CD4-positive, alpha-beta memory T cell (primary cell): ENCODE measurements at regions not wholly inside any gene's neighbourhood (a gene's known extent, or its start where the extent isn't known, plus 50 kb on each side); places are given as distances from the start of the nearest gene placed in this dataset.

Experiments used
- CTCF ChIA-PET: fragments of 350-600 bp; sonication (Branson Sonifier 250); formaldehyde crosslinking; loops from one replicate; lab custom pipeline; 2021; ENCODE audit warnings: inconsistent platforms; ENCODE audit not compliant: partially characterized antibody; lab: Charles Lee
- POLR2A ChIA-PET: fragments of 350-600 bp; sonication (Branson Sonifier 250); formaldehyde crosslinking; loops from one replicate; lab custom pipeline; 2021; ENCODE audit not compliant: partially characterized antibody; lab: Charles Lee
- DNase-seq, 5 donors: peaks; one replicate each; pipeline versions ENCODE4 v3.0.0 to v3.0.0-alpha.2; 2020 to 2022; ENCODE audit warnings: mixed read lengths in 1 of 5
- H3K27ac ChIP-seq: one replicate; pipeline ENCODE4 v1.7.0; 2013; ENCODE audit warnings: low read depth, low read length
- H3K27me3 ChIP-seq: 2 replicates; pipeline ENCODE4 v1.7.0; 2013; ENCODE audit warnings: mild to moderate bottlenecking, low read length, moderate library complexity; ENCODE audit not compliant: insufficient read depth
- H3K36me3 ChIP-seq: 2 replicates; pipeline ENCODE4 v1.7.0; 2013; ENCODE audit warnings: mild to moderate bottlenecking, low read length, moderate library complexity; ENCODE audit not compliant: insufficient read depth
- H3K4me1 ChIP-seq: 2 replicates; pipeline ENCODE4 v1.7.0; 2013; ENCODE audit warnings: mild to moderate bottlenecking, low read length, moderate library complexity; ENCODE audit not compliant: insufficient read depth
- H3K4me3 ChIP-seq, 2 donors: one replicate each; pipeline ENCODE4 v1.7.0; 2013; ENCODE audit warnings: low read length in 2 of 2, mild to moderate bottlenecking in 1 of 2
- H3K9me3 ChIP-seq, 2 donors: one replicate each; pipeline ENCODE4 v1.7.0; 2013; ENCODE audit warnings: low read length in 2 of 2, control low read depth in 1 of 2; ENCODE audit not compliant: control insufficient read depth in 1 of 2
- H3K27ac Mint-ChIP-seq, 7 donors: one replicate each; pipeline ENCODE4 v1.8.0; 2020 to 2021; ENCODE audit warnings: mixed read lengths in 7 of 7, mild to moderate bottlenecking in 6 of 7, inconsistent platforms in 3 of 7, moderate library complexity in 3 of 7
- H3K27me3 Mint-ChIP-seq, 2 donors: one replicate each; pipeline ENCODE4 v1.8.0; 2020 to 2021; ENCODE audit warnings: mixed read lengths in 2 of 2
- H3K36me3 Mint-ChIP-seq, 2 donors: one replicate each; pipeline ENCODE4 v1.8.0; 2020 to 2021; ENCODE audit warnings: mixed read lengths in 2 of 2, inconsistent platforms in 1 of 2, mild to moderate bottlenecking in 1 of 2
- H3K4me1 Mint-ChIP-seq, 4 donors: one replicate each; pipeline ENCODE4 v1.8.0; 2020 to 2021; ENCODE audit warnings: mixed read lengths in 4 of 4, mild to moderate bottlenecking in 1 of 4
- H3K4me3 Mint-ChIP-seq, 8 donors: one replicate each; pipeline ENCODE4 v1.8.0; 2020 to 2021; ENCODE audit warnings: mixed read lengths in 8 of 8, mild to moderate bottlenecking in 7 of 8, moderate library complexity in 6 of 8, inconsistent platforms in 3 of 8
- H3K9me3 Mint-ChIP-seq, 8 donors: one replicate each; pipeline ENCODE4 v1.8.0; 2020 to 2021; ENCODE audit warnings: mixed read lengths in 8 of 8, mild to moderate bottlenecking in 5 of 8, inconsistent platforms in 3 of 8, moderate library complexity in 1 of 8
- intact Hi-C: fragments of 100-400 bp; cut with micrococcal nuclease; formaldehyde crosslinking; loops from one replicate; pipeline ENCODE4 v1.15.1; 2023

GRCh38 chr10:9188022-9188810, 1133.7 kb downstream of the GATA3 start:
- POLR2A ChIA-PET: no interaction called here
- Mint-ChIP-seq H3K27ac (no peak overlapping the region), H3K27me3 (peaks cover 3 to 12% of the 10 kb centered on the region in 2 donors), H3K4me1 (no peaks in the 10 kb centered on the region), H3K9me3 (no peaks in the 10 kb centered on the region), H3K36me3 (no peaks in the 10 kb centered on the region), H3K4me3 (no peak overlapping the region)
- no peaks in the 10 kb centered on the region for H3K4me1 ChIP-seq
- H3K9me3 ChIP-seq: no peaks in the 10 kb centered on the region
- CTCF ChIA-PET: no interaction called here
- no peak overlapping the region for H3K4me3 ChIP-seq
- peaks cover 2% of the 10 kb centered on the region for H3K27me3 ChIP-seq
- no peak overlapping the region for H3K27ac ChIP-seq
- intact Hi-C loops: no loop called here
- no peak for DNase-seq
- H3K36me3 ChIP-seq: no peaks in the 10 kb centered on the region

GRCh38 chr10:9189448-9189847, 1135.0 kb downstream of the GATA3 start:
- Histone ChIP-seq H3K4me1 (no peaks in the 10 kb centered on the region), H3K27ac (no peak overlapping the region), H3K4me3 (no peak overlapping the region), H3K9me3 (no peaks in the 10 kb centered on the region), H3K27me3 (peaks cover 2% of the 10 kb centered on the region), H3K36me3 (no peaks in the 10 kb centered on the region)
- POLR2A ChIA-PET: no interaction called here
- CTCF ChIA-PET: no interaction called here
- intact Hi-C loops: no loop called here
- no peaks in the 10 kb centered on the region for H3K9me3 Mint-ChIP-seq
- no peak overlapping the region for H3K27ac Mint-ChIP-seq
- H3K4me1 Mint-ChIP-seq: no peaks in the 10 kb centered on the region
- H3K4me3 Mint-ChIP-seq: no peak overlapping the region
- peaks cover 3 to 8% of the 10 kb centered on the region in 2 donors for H3K27me3 Mint-ChIP-seq
- no peak for DNase-seq
- no peaks in the 10 kb centered on the region for H3K36me3 Mint-ChIP-seq

- H3K4me1 ChIP-seq: no peaks in the 10 kb centered on the region
- ChIA-PET CTCF (interaction anchor here (2.4 kb wide), 1 partner anchor 16 kb away, joined by 13 read pairs; no protein-coding TSS in a partner anchor), POLR2A (no interaction called here)
- Mint-ChIP-seq H3K27ac (no peak overlapping the region), H3K4me1 (no peaks in the 10 kb centered on the region), H3K36me3 (no peaks in the 10 kb centered on the region), H3K4me3 (no peak overlapping the region), H3K9me3 (no peaks in the 10 kb centered on the region), H3K27me3 (peaks cover 9% of the 10 kb centered on the region in 2 donors)
- DNase-seq: no peak
- no peak overlapping the region for H3K4me3 ChIP-seq
- no peaks in the 10 kb centered on the region for H3K36me3 ChIP-seq
- no peaks in the 10 kb centered on the region for H3K27me3 ChIP-seq
- no peaks in the 10 kb centered on the region for H3K9me3 ChIP-seq
- H3K27ac ChIP-seq: no peak overlapping the region
- intact Hi-C loops: no loop called here
These were observed 1138.6 kb downstream of the GATA3 start for GRCh38 chr10:9193120-9193519.

GRCh38 chr10:9195385-9195784, 1140.9 kb downstream of the GATA3 start:
- ChIA-PET POLR2A (no interaction called here), CTCF (interaction anchor here (2.4 kb wide), 1 partner anchor 13 kb away, joined by 13 read pairs; no protein-coding TSS in a partner anchor)
- Histone ChIP-seq H3K9me3 (no peaks in the 10 kb centered on the region), H3K4me1 (no peaks in the 10 kb centered on the region), H3K4me3 (no peak overlapping the region), H3K27ac (no peak overlapping the region), H3K36me3 (no peaks in the 10 kb centered on the region), H3K27me3 (no peaks in the 10 kb centered on the region)
- Mint-ChIP-seq H3K27me3 (peaks cover 9 to 10% of the 10 kb centered on the region in 2 donors), H3K9me3 (no peaks in the 10 kb centered on the region), H3K36me3 (no peaks in the 10 kb centered on the region), H3K4me1 (no peaks in the 10 kb centered on the region), H3K4me3 (no peak overlapping the region), H3K27ac (no peak overlapping the region)
- intact Hi-C loops: no loop called here
- DNase-seq: no peak

DNA sequence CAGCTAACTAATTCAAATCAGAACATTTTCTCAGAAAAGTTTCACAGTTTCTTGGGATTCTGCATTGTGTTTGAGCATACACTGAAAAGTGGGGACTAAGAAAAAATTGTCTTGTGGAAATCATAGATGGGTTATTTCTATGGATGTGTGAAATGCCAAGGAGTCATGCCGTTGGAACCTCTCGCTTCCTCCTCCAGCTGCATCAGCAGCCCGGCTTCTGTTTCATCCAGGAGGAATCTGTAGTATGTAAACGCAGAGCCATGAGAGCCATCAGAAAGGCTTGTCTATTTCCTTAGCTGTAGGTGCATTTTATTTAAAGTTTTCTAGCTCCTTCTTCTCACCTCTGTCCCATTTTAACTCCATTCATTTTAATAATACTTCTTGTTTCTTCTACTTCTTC, 1144.1 kb downstream of the GATA3 start:
- Histone ChIP-seq H3K36me3 (no peaks in the 10 kb centered on the region), H3K4me3 (no peak overlapping the region), H3K4me1 (no peaks in the 10 kb centered on the region), H3K27ac (no peak overlapping the region), H3K27me3 (no peaks in the 10 kb centered on the region), H3K9me3 (no peaks in the 10 kb centered on the region)
- Mint-ChIP-seq H3K9me3 (no peaks in the 10 kb centered on the region), H3K27me3 (peaks cover 8 to 9% of the 10 kb centered on the region in 2 donors), H3K4me1 (no peaks in the 10 kb centered on the region), H3K4me3 (no peak overlapping the region), H3K36me3 (no peaks in the 10 kb centered on the region), H3K27ac (no peak overlapping the region)
- intact Hi-C loops: no loop called here
- CTCF ChIA-PET: interaction anchor here (0.9 kb wide), 1 partner anchor 10 kb away, joined by 3 read pairs; no protein-coding TSS in a partner anchor
- POLR2A ChIA-PET: no interaction called here
- DNase-seq: no peak

- peaks cover 1 to 5% of the 10 kb centered on the region in 2 donors for H3K27me3 Mint-ChIP-seq
- H3K4me3 Mint-ChIP-seq: no peak overlapping the region
- H3K4me3 ChIP-seq: no peak overlapping the region
- H3K36me3 ChIP-seq: no peaks in the 10 kb centered on the region
- POLR2A ChIA-PET: no interaction called here
- H3K27ac Mint-ChIP-seq: no peak overlapping the region
- no peaks in the 10 kb centered on the region for H3K36me3 Mint-ChIP-seq
- H3K27me3 ChIP-seq: no peaks in the 10 kb centered on the region
- CTCF ChIA-PET: interaction anchor here (1.5 kb wide), 1 partner anchor 1331 kb away, joined by 5 read pairs; no protein-coding TSS in a partner anchor
- H3K4me1 ChIP-seq: peaks cover 3% of the 10 kb centered on the region
- H3K9me3 Mint-ChIP-seq: no peaks in the 10 kb centered on the region
- intact Hi-C loops: loop anchor here (5.0 to 10.0 kb wide), 3 partner anchors 111 to 1448 kb away; no protein-coding TSS in a partner anchor
- DNase-seq: no peak
- H3K27ac ChIP-seq: no peak overlapping the region
- H3K9me3 ChIP-seq: no peaks in the 10 kb centered on the region
- H3K4me1 Mint-ChIP-seq: no peaks in the 10 kb centered on the region
These were observed 1151.1 kb downstream of the GATA3 start for GRCh38 chr10:9205558-9205957.

DNA sequence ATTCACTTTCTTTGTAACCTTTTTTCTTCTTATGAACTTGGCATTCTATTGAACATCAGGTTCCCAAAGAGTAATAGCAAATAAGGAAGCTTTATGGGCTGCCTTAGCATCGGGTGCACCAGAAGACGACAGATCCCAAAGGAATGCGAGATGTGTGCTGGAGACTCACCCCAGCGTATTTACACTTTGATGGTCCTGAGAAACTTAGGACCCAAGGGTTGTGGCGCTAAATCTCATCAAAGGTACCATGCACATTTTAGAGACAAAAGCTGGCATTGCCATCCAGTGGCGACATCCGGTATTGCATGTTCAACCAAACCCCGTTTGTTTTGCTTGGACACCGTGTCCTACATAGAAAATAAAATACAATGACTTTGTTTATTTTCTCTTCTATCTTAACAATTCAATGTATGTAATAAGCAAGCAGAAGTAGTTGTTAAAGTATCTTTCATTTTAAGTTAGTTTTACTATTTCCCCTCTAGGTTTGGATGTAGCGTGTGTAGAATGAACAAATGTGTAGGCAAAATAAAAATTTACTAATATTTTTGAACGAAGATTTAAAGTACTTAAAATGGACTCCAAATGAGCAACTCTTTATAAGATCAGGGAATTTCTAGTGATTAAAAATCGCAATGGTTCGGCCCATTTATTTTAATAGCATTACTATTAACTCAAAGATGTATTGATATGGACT, 1154.8 kb downstream of the GATA3 start:
- H3K27ac Mint-ChIP-seq: no peak overlapping the region
- no peaks in the 10 kb centered on the region for H3K4me1 Mint-ChIP-seq
- intact Hi-C loops: loop anchor here (1.0 to 10.0 kb wide), 6 partner anchors 114 to 1452 kb away; no protein-coding TSS in a partner anchor
- no peaks in the 10 kb centered on the region for H3K27me3 ChIP-seq
- ChIA-PET CTCF (interaction anchor here (0.5 to 3.3 kb wide), 18 partner anchors 11 to 1684 kb away, joined by 3 to 16 read pairs (median 4); no protein-coding TSS in a partner anchor), POLR2A (interaction anchor here (0.7 to 1.8 kb wide), 2 partner anchors 113 to 736 kb away, joined by 3 to 5 read pairs; no protein-coding TSS in a partner anchor)
- peak overlapping the region in 2 of 8 donors; percentile 25 to 58 for H3K4me3 Mint-ChIP-seq
- H3K27me3 Mint-ChIP-seq: peaks cover 3 to 6% of the 10 kb centered on the region in 2 donors
- H3K36me3 ChIP-seq: no peaks in the 10 kb centered on the region
- no peaks in the 10 kb centered on the region for H3K9me3 ChIP-seq
- no peak overlapping the region for H3K27ac ChIP-seq
- no peaks in the 10 kb centered on the region for H3K9me3 Mint-ChIP-seq
- peaks cover 3% of the 10 kb centered on the region for H3K4me1 ChIP-seq
- peak; percentile 50 to 66 (median 60) for DNase-seq
- H3K4me3 ChIP-seq: no peak overlapping the region
- H3K36me3 Mint-ChIP-seq: no peaks in the 10 kb centered on the region
